Right lobe of liver (tissue), 6 donors: ENCODE measurements at regions not wholly inside any gene's neighbourhood (a gene's known extent, or its start where the extent isn't known, plus 50 kb on each side); places are given as distances from the start of the nearest gene placed in this dataset.

Experiments used
- ATAC-seq, 4 donors: fragments of 200-7000 bp; cut with Tn5 transposase; one replicate each; pipeline ENCODE4 v1.9.1; 2020; ENCODE audit warnings: mild to moderate bottlenecking in 4 of 4, moderate library complexity in 4 of 4
- DNase-seq, 3 donors: peaks; one replicate each; pipeline ENCODE4 v3.0.0-alpha.2; 2020
- H3K27ac ChIP-seq, 3 donors: fragments of 200-600 bp; one replicate each; pipeline ENCODE4 v1.8.0; 2022
- H3K27me3 ChIP-seq, 2 donors: fragments of 200-600 bp; one replicate each; pipeline ENCODE4 v1.8.0; 2022
- H3K36me3 ChIP-seq, 4 donors: fragments of 200-600 bp; sonication (generic) in 1 of 4; one replicate each; pipeline versions ENCODE4 v1.5.1 to v1.8.0; 2017 to 2022; ENCODE audit warnings: control low read depth in 1 of 4
- H3K4me1 ChIP-seq, 4 donors: fragments of 200-600 bp; sonication (generic) in 1 of 4; one replicate each; pipeline versions ENCODE4 v1.5.1 to v1.8.0; 2017 to 2022; ENCODE audit warnings: control low read depth in 1 of 4
- H3K4me3 ChIP-seq, 3 donors: fragments of 200-600 bp; one replicate each; pipeline ENCODE4 v1.8.0; 2022
- H3K9me3 ChIP-seq, 4 donors: fragments of 200-600 bp; sonication (generic) in 1 of 4; one replicate each; pipeline versions ENCODE4 v1.5.1 to v1.8.0; 2017 to 2022; ENCODE audit warnings: control low read depth in 1 of 4
- POLR2A ChIP-seq: fragments of 450-650 bp; IDR thresholded peaks from one replicate; pipeline ENCODE4 v1.6.1; 2017; ENCODE audit warnings: antibody characterized with exemption, mild to moderate bottlenecking
- WGBS: methylation state at CpG from one replicate; pipeline ENCODE4 v1.1.6; 2018; ENCODE audit warnings: low coverage, low lambda C conversion rate; ENCODE audit not compliant: insufficient coverage; ENCODE audit errors: missing lambda C conversion rate; 5-methylcytosine and 5-hydroxymethylcytosine counted together
- intact Hi-C, 2 donors: fragments of 100-400 bp; cut with DNase I; formaldehyde crosslinking; loops; one replicate each; pipeline versions ENCODE4 v1.11.2 to v1.14.1; 2022
- TF ChIP-seq, protein P1 (sequence below), 4 donors: fragments of 200-600 bp in 3 of 4; fragments of 450-650 bp in 1 of 4; IDR thresholded peaks; one replicate each; pipeline versions ENCODE4 v1.5.1 to v1.8.0; 2016 to 2022; ENCODE audit warnings: antibody characterized with exemption in 4 of 4, mild to moderate bottlenecking in 2 of 4
- donor health status: DM: no; HTN: yes; CAD: no.
- donor health status: DM: no; HTN: no; CAD: no.
- donor health status: DM: no; HTN: no; CAD: no.
- donor health status: DM: no; HTN: yes; CAD: no.
- donor health status: DM: no; HTN: yes; CAD: no.

GRCh38 chr1:232108598-232108997 lies 482.0 kb downstream of the DISC1 start:
- ATAC-seq (no peak), DNase-seq (no peak)
- Histone ChIP-seq H3K9me3 (no peaks in the 10 kb centered on the region), H3K27ac (no peak overlapping the region), H3K27me3 (peaks cover 0 to 4% of the 10 kb centered on the region in 2 donors), H3K4me3 (no peak overlapping the region), H3K36me3 (no peaks in the 10 kb centered on the region), H3K4me1 (peaks cover 0 to 3% (median 0%) of the 10 kb centered on the region in 4 donors)
- WGBS: 57% methylated on average over 3 of the region's 3 CpGs
- TF ChIP-seq POLR2A: no peak
- TF ChIP-seq, protein P1, sequence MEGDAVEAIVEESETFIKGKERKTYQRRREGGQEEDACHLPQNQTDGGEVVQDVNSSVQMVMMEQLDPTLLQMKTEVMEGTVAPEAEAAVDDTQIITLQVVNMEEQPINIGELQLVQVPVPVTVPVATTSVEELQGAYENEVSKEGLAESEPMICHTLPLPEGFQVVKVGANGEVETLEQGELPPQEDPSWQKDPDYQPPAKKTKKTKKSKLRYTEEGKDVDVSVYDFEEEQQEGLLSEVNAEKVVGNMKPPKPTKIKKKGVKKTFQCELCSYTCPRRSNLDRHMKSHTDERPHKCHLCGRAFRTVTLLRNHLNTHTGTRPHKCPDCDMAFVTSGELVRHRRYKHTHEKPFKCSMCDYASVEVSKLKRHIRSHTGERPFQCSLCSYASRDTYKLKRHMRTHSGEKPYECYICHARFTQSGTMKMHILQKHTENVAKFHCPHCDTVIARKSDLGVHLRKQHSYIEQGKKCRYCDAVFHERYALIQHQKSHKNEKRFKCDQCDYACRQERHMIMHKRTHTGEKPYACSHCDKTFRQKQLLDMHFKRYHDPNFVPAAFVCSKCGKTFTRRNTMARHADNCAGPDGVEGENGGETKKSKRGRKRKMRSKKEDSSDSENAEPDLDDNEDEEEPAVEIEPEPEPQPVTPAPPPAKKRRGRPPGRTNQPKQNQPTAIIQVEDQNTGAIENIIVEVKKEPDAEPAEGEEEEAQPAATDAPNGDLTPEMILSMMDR (IDR thresholded peaks at IDR 0.05): no peak
- intact Hi-C loops: no loop called here

DNA sequence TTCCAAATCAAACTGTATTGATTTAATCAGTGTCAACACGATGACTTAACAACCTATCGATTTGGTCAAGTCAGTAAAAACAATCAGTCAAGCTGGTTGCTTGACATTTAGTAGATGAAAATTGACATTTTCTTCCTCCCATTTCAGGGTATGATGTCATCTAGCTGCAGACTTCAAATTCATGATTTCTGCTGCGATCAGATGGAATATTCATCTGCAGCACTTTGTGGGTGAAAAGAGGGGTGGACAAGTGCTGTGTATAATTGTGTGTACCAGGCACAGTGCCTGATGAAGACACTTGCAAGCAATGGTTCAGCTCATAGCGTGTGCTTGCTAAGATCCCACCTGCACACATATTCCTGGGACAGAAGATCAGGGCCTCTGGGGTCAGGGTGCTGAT lies 479.8 kb downstream of the DISC1 start:
- DNase-seq: no peak
- TF ChIP-seq POLR2A: no peak
- TF ChIP-seq, protein P1 (IDR thresholded peaks at IDR 0.05): no peak
- no peak for ATAC-seq
- Histone ChIP-seq H3K4me1 (peaks cover 0 to 3% (median 0%) of the 10 kb centered on the region in 4 donors), H3K4me3 (no peak overlapping the region), H3K36me3 (no peaks in the 10 kb centered on the region), H3K27ac (no peak overlapping the region), H3K27me3 (peaks cover 0 to 4% of the 10 kb centered on the region in 2 donors), H3K9me3 (no peaks in the 10 kb centered on the region)
- WGBS: 24% methylated on average over 3 of the region's 4 CpGs
- intact Hi-C loops: no loop called here

GRCh38 chr1:232105561-232105960 lies 479.0 kb downstream of the DISC1 start:
- WGBS: 34% methylated on average over 7 of the region's 7 CpGs

GRCh38 chr1:232101231-232101630 lies 474.6 kb downstream of the DISC1 start:
- Histone ChIP-seq H3K36me3 (no peaks in the 10 kb centered on the region), H3K4me1 (peaks cover 0 to under 1% (median 0%) of the 10 kb centered on the region in 4 donors), H3K9me3 (no peaks in the 10 kb centered on the region), H3K27me3 (no peaks in the 10 kb centered on the region), H3K27ac (no peak overlapping the region), H3K4me3 (no peak overlapping the region)
- 90% methylated on average over 1 of the region's 1 CpG for WGBS
- no peak for DNase-seq
- no peak for TF ChIP-seq POLR2A
- TF ChIP-seq, protein P1 (IDR thresholded peaks at IDR 0.05): no peak
- intact Hi-C loops: no loop called here
- no peak for ATAC-seq

More at GRCh38 chr1:232105561-232105960, 479.0 kb downstream of the DISC1 start:
- Histone ChIP-seq H3K27me3 (peaks cover 0 to 4% of the 10 kb centered on the region in 2 donors), H3K4me3 (no peak overlapping the region), H3K36me3 (no peaks in the 10 kb centered on the region), H3K4me1 (peaks cover 0 to 3% (median 0%) of the 10 kb centered on the region in 4 donors), H3K9me3 (no peaks in the 10 kb centered on the region), H3K27ac (no peak overlapping the region)
- DNase-seq (no peak), ATAC-seq (no peak)
- no peak for TF ChIP-seq POLR2A
- TF ChIP-seq, protein P1 (IDR thresholded peaks at IDR 0.05): no peak
- intact Hi-C loops: no loop called here

GRCh38 chr1:232096751-232097150 lies 470.2 kb downstream of the DISC1 start:
- intact Hi-C loops: no loop called here
- no peaks in the 10 kb centered on the region for H3K4me1 ChIP-seq
- 71% methylated on average over 3 of the region's 3 CpGs for WGBS

More at GRCh38 chr1:232096751-232097150, 470.2 kb downstream of the DISC1 start:
- TF ChIP-seq, protein P1 (IDR thresholded peaks at IDR 0.05): no peak
- no peak for TF ChIP-seq POLR2A
- Histone ChIP-seq H3K27me3 (no peaks in the 10 kb centered on the region), H3K9me3 (no peaks in the 10 kb centered on the region), H3K4me3 (no peak overlapping the region), H3K27ac (no peak overlapping the region), H3K36me3 (no peaks in the 10 kb centered on the region)
- ATAC-seq: no peak
- DNase-seq: no peak
